Ovary (tissue), 7 donors: ENCODE measurements at regions not wholly inside any gene's neighbourhood (a gene's known extent, or its start where the extent isn't known, plus 50 kb on each side); places are given as distances from the start of the nearest gene placed in this dataset.

ENCODE experiments used
- DNase-seq, 5 donors: peaks; one replicate each; pipeline ENCODE4 v3.0.0-alpha.2; 2019 to 2020
- H3K27ac ChIP-seq, 2 donors: fragments of 200-600 bp; one replicate each; pipeline versions ENCODE4 v1.5.1 to v1.8.0; 2019 to 2022
- H3K27me3 ChIP-seq: fragments of 200-600 bp; one replicate; pipeline ENCODE4 v1.8.0; 2022
- H3K36me3 ChIP-seq: fragments of 200-600 bp; sonication (generic); one replicate; pipeline ENCODE4 v1.5.1; 2019
- H3K4me1 ChIP-seq: one replicate; pipeline ENCODE4 v1.8.1; 2013; ENCODE audit warnings: mild to moderate bottlenecking, moderate library complexity; ENCODE audit not compliant: insufficient read depth
- H3K4me3 ChIP-seq: fragments of 200-600 bp; sonication (generic); one replicate; pipeline ENCODE4 v1.5.1; 2017
- H3K9me3 ChIP-seq, 2 donors: fragments of 200-600 bp in 1 of 2; sonication (generic) in 1 of 2; one replicate each; pipeline versions ENCODE4 v1.5.1 to v1.8.1; 2013 to 2019; ENCODE audit warnings: mild to moderate bottlenecking in 1 of 2, moderate library complexity in 1 of 2
- CTCF ChIP-seq, 3 donors: fragments of 450-650 bp in 2 of 3; fragments of 200-600 bp in 1 of 3; IDR thresholded peaks; one replicate each; pipeline versions ENCODE4 v1.5.1 to v1.8.0; 2016 to 2022; ENCODE audit warnings: antibody characterized with exemption in 3 of 3, mild to moderate bottlenecking in 1 of 3
- EP300 ChIP-seq: sonication (generic); formaldehyde crosslinking; IDR thresholded peaks from one replicate; pipeline ENCODE4 v1.6.1; 2017; ENCODE audit warnings: antibody characterized with exemption
- POLR2A ChIP-seq: fragments of 450-650 bp; IDR thresholded peaks from one replicate; pipeline ENCODE4 v1.6.1; 2017; ENCODE audit warnings: antibody characterized with exemption, mild to moderate bottlenecking, moderate library complexity
- WGBS, 3 donors: extraction: QIAGEN DNeasy Blood & Tissue Kit in 1 of 3; methylation state at CpG; one replicate each; pipeline versions ENCODE4 v1.1.5 to v1.1.7; 2013 to 2017; 5-methylcytosine and 5-hydroxymethylcytosine counted together
- intact Hi-C, 4 donors: fragments of 100-400 bp; cut with DNase I; formaldehyde crosslinking; loops; one replicate each; pipeline versions ENCODE4 v1.11.0 to v1.15.1; 2022 to 2023
- donor health status: DM: no; HTN: no; CAD: no; lungs with moderate emphysema.
- donor health status: DM: no; HTN: no; CAD: no.
- donor health status: Bipolar disorder and iron deficiency.
- donor health status: DM: no; HTN: no; CAD: no.
- donor health status: DM: yes; HTN: yes; CAD: no.

GRCh38 chr1:232207073-232207866 is 422.7 kb downstream of the SIPA1L2 start:
- intact Hi-C loops, result no loop called here
- Histone ChIP-seq H3K27ac (no peak overlapping the region), H3K9me3 (no peaks in the 10 kb centered on the region), H3K4me3 (no peak overlapping the region), H3K4me1 (no peaks in the 10 kb centered on the region), H3K36me3 (no peaks in the 10 kb centered on the region), H3K27me3 (no peaks in the 10 kb centered on the region)
- WGBS, 3 donors, result 92 to 98% (median 96%) methylated on average over 8 of the region's 8 CpGs
- TF ChIP-seq EP300 (no peak), POLR2A (no peak), CTCF (IDR thresholded peaks at IDR 0.05) (no peak)
- no peak for DNase-seq

- intact Hi-C loops, result no loop called here
- no peaks in the 10 kb centered on the region for H3K9me3 ChIP-seq
- H3K36me3 ChIP-seq, result no peaks in the 10 kb centered on the region
- no peak for TF ChIP-seq POLR2A
- TF ChIP-seq EP300, result no peak
- TF ChIP-seq CTCF (IDR thresholded peaks at IDR 0.05), result no peak
- H3K4me3 ChIP-seq, result no peak overlapping the region
- no peaks in the 10 kb centered on the region for H3K27me3 ChIP-seq
- no peak overlapping the region for H3K27ac ChIP-seq
- no peaks in the 10 kb centered on the region for H3K4me1 ChIP-seq
- DNase-seq, result no peak
These were observed 425.7 kb downstream of the SIPA1L2 start for GRCh38 chr1:232204269-232204668.

GRCh38 chr1:232201024-232201423 is 428.9 kb downstream of the SIPA1L2 start:
- H3K4me3 ChIP-seq, result no peak overlapping the region
- 92 to 96% (median 93%) methylated on average over 7 of the region's 7 CpGs for WGBS, 3 donors

GRCh38 chr1:232196042-232196441 is 433.9 kb downstream of the SIPA1L2 start:
- no peak for TF ChIP-seq EP300
- TF ChIP-seq POLR2A, result no peak
- TF ChIP-seq CTCF (IDR thresholded peaks at IDR 0.05), result no peak
- intact Hi-C loops, result no loop called here

More at GRCh38 chr1:232201024-232201423, 428.9 kb downstream of the SIPA1L2 start:
- no peaks in the 10 kb centered on the region for H3K4me1 ChIP-seq
- H3K9me3 ChIP-seq, result no peaks in the 10 kb centered on the region
- DNase-seq, result no peak
- H3K36me3 ChIP-seq, result no peaks in the 10 kb centered on the region
- H3K27me3 ChIP-seq, result no peaks in the 10 kb centered on the region
- intact Hi-C loops, result no loop called here
- no peak for TF ChIP-seq POLR2A
- no peak for TF ChIP-seq EP300
- TF ChIP-seq CTCF (IDR thresholded peaks at IDR 0.05), result no peak
- H3K27ac ChIP-seq, result no peak overlapping the region

More at GRCh38 chr1:232196042-232196441, 433.9 kb downstream of the SIPA1L2 start:
- no peaks in the 10 kb centered on the region for H3K9me3 ChIP-seq
- peaks cover 3% of the 10 kb centered on the region for H3K4me1 ChIP-seq
- no peaks in the 10 kb centered on the region for H3K27me3 ChIP-seq
- no peaks in the 10 kb centered on the region for H3K36me3 ChIP-seq
- DNase-seq, result no peak
- no peak overlapping the region for H3K27ac ChIP-seq
- WGBS, 3 donors, result 90 to 100% (median 93%) methylated on average over 1 of the region's 1 CpG
- no peak overlapping the region for H3K4me3 ChIP-seq
